EL (cell line): ENCODE measurements at regions not wholly inside any gene's neighbourhood (a gene's known extent, or its start where the extent isn't known, plus 50 kb on each side); places are given as distances from the start of the nearest gene placed in this dataset.

ENCODE experiments used
- DNase-seq: peaks from one replicate; pipeline ENCODE4 v3.0.0-alpha.2; 2016

- DNase-seq: no peak
Measured at GRCh38 chr16:85258166-85258565, 145.9 kb upstream of the CIBAR2 start.

DNA sequence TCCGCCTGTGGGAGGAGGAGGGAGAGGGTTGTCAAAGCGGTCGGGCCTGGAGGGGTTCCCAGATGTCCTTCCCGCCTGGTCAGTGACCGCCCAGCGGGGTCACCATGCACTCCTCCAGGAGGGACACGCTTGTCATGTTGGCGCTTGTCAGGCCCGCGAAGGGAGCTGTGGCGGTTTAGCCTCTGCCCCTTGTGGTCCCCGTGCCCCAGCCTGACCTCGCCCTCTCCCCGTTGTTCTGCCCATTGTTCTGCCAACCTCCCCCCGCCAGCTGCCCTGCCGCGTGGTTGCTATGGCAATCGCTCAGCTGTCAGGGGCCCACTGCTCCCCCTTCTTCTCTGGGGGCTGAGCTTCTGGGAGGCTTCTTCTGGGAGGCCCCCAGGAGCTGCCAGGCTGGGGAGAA lies 146.4 kb upstream of the CIBAR2 start:
- no peak for DNase-seq

- no peak for DNase-seq
Measured at GRCh38 chr16:85259115-85259831, 147.0 kb upstream of the CIBAR2 start.

DNA sequence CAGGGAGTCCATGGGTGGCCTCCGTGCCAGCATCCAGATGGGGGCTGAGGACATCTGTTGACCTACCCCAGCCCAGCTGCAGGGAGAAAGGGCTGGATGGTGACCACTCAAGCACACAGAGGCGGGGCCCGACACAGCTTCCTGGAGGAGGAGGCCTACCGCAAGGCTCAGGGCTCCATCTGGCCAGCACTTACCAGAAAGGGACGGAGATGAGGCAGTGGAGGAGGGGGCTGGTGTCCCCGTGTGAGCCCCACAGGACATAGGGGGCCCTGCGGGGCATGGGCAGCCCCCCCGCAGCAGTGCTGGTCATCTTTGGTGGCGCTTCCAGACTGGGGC lies 147.5 kb upstream of the CIBAR2 start:
- no peak for DNase-seq

DNA sequence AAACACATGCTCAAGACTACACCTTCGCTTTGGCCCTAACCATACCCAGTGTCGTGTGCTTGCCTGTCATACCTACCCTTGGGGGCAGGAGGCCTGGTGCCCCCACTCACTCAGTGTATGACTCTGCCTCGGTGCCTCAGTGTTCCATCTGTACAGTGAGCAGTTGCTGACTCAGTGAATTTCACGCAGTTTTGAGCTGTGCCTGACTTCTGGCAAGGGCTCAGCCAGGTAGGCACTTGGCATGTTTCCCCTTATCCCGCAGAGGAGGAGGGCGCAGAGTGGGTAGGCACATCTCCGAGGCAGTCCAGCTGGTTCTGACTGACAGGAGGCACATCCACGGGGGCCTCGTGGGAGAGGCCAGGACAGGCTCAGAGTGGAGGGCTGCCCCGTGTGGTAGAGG lies 148.9 kb upstream of the CIBAR2 start:
- no peak for DNase-seq

DNA sequence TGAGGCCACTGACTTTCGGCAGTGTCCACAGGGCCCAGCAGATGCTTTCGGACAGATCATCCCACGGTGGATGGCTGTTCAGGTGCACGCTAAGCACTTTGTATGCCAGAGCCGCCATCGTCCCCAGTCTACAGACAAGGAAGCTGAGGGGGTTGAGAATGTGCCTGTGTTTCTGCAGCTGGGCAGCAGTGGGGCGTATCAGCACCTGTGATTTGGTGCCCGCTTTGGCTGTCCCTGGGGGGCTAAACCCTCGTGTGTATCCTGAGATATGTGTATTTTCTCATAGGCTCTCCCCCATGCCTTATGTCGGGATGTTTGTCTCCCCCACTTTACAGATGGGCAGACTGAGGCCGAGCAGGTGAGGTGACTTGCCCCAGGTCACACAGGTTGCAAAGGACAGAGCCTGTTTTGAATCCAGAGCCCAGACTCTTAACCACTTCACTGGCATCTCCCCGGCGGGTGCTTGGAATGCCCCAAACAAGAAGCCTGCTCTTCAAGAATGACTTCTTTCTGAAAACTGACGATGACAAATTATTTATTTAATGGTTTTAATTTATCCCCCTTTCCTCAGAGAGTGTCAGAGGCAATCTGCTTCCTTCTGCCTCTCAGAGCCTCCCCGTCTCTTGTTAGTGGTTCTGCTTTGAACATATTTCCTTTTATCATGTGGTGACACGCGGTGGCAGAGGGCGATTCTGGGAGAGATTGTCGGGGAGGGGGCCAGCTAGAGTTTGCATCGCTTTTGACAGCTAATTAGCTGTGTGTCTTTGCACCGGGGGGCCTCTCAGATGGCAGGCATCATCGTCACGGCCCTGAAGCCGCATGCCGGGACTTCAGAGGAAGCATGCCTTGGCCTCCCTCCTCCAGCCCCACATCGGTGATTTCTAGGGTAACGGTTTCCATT lies 149.6 kb upstream of the CIBAR2 start:
- DNase-seq: no peak

- DNase-seq: no peak
Measured at GRCh38 chr16:85262558-85263238, 150.4 kb upstream of the CIBAR2 start.

GRCh38 chr16:85263239-85263585 lies 150.9 kb upstream of the CIBAR2 start:
- no peak for DNase-seq

DNA sequence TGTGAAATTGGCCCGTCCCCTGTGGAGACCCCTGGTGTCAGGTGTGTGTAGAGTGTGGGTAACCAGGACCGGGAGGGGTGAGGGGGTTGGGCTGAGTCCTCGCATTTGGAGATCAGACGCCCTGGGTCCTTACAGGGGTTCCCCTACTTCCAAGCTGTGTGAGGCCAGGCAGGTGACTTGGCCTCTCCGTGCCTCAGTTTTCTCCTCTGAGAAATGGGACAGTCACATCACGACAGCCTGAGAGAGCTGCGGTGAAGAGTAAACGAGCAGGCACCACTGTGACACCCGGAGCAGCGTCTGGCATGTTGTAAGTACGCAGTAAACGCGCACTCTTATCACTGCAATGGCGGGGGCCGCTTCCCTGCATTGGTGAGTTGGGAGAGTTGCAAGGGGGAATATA lies 152.5 kb upstream of the CIBAR2 start:
- no peak for DNase-seq

- DNase-seq: no peak
Measured at GRCh38 chr16:85265161-85265784, 153.0 kb upstream of the CIBAR2 start.

- DNase-seq: no peak
Measured at GRCh38 chr16:85265810-85266209, 153.5 kb upstream of the CIBAR2 start.

DNA sequence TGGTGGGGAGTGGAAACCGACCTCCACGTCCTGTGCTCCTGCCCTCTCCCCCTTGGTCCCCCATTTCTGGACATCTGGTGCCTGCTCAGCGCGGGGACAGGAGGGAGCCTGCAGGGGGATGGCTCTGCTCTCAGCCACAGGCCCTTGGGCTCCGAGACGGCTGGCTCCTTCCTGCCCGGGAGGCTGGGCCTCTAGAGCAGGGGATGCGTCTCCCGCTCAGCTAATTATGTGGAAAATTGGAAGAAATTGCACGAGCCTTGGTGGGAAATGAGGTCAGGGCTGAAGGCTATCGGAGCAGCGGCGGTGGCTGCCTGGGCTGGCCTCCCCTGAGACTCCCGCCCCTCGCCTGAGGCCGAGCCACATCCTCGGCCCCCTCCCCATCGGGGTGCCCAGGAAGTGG lies 154.6 kb upstream of the CIBAR2 start:
- no peak for DNase-seq

- DNase-seq: no peak
Measured at GRCh38 chr16:85267414-85267945, 155.2 kb upstream of the CIBAR2 start.

DNA sequence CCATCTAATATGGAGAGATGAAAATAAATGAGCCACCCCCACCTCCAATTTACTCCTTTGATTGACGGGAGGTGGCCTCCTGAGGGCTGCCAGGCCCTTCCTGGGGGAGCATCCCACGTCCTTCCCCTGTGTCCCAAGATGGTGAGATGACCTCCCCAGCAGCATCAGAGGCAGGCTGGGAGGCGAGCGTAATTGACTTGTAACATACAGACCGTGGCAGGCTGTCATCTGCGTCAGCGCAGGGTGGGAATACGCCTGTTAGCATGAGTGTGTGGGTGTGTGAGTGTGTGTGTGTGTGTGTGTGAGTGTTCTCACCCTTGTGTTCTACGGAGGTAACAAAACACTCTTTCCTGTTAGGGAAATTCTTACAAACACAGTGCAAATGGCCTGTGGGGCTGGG lies 156.9 kb upstream of the CIBAR2 start:
- DNase-seq: no peak

- DNase-seq: no peak
Measured at GRCh38 chr16:85270374-85270773, 158.1 kb upstream of the CIBAR2 start.

DNA sequence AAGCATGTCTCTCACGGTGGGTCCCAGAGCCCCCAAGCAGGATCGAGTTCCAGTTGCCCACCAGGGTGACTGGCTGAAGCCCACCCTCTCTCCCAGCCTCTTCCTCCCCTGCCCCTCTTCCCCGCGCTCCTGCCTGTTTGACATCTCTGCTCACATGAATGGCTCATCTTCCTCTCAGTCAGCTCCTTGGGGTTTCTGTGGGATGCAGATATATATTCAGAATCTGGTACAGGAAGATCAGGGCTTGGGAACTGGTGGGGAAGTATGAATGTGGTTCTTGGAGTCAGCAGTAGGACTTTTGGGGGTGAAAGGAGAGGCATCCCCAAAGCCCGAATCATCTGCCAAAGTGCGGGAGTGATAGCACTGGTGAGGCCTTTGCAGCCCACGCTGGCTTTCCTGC lies 158.9 kb upstream of the CIBAR2 start:
- no peak for DNase-seq

DNA sequence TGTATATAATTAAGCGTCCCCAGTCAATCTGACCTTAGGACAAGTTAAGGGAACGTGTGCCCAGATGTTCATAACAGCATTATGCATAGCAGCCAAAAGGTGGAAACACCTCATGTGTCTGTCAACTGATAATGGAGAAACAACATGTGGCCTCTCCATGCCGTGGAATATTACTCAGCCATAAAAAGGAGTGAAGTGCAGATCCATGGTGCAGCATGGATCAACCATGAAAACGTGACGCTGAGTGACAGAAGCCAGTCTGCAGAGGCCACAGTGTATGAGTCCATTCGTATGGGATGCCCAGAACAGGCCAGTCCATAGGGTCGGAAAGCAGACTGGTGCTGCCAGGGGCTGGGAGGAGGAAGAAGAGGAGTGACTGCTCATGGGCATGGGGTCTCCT lies 161.0 kb upstream of the CIBAR2 start:
- DNase-seq: no peak

GRCh38 chr16:85274501-85274900 lies 162.2 kb upstream of the CIBAR2 start:
- DNase-seq: no peak

DNA sequence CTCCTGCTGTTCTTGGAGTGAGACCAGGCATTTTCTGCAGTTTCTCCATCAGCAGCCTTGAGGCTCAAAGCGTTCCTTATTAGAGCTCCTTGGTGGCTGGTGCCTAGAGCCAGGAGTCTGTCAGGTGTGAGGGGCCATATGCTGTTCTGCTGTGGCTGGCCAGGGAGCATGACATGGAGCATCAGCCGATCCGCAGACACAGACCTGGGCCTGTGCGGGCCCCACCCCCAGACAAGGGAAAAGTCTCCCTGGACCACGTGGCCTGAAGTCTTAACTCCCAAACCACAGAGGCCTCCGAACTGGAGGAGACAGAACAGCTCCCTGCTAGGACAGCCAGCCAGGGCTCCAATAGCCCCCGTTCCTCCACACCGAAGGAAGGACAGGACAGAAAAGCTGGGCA lies 162.7 kb upstream of the CIBAR2 start:
- no peak for DNase-seq

DNA sequence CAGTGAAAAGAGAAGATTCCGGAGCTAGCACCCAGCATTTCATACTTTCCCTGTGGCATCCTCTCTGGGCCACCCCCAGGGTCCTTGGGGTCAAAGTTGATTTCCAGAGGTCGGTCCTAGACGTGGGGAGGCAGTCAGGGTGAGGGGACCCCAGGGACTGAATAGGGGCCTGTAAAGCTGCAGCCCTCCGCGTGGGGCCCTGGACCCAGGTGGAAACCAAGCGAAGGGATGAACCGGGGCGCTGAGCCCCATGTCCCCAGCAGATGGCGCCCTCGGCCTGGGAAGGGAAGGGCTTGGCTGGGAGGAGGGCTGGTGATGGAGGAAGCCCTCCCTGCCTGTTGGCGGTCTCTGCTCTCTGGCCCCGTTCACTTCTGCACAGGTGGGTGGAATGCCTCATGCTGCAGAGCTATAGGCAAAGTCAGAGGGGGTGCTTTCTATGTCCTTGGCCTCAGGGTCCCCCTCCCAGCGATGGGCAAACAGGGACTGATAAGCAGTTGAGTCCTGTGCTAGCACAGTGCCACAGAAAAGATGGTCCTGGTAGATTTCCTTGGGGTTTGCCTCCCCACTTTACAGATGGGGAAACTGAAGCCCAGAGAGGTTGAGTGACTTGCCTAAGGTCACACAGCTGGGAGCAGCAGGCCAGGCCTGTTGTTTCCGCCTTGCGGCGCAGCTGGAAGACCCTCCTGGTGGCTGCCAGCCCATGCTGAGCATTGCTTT lies 163.4 kb upstream of the CIBAR2 start:
- DNase-seq: peak; percentile 54

GRCh38 chr16:85276258-85276657 lies 164.0 kb upstream of the CIBAR2 start:
- DNase-seq: no peak

GRCh38 chr16:85276721-85277120 lies 164.4 kb upstream of the CIBAR2 start:
- no peak for DNase-seq

GRCh38 chr16:85278839-85279238 lies 166.6 kb upstream of the CIBAR2 start:
- no peak for DNase-seq
